K562 (cell line): ENCODE measurements at regions not wholly inside any gene's neighbourhood (a gene's known extent, or its start where the extent isn't known, plus 50 kb on each side); places are given as distances from the start of the nearest gene placed in this dataset.
A peak's percentile ranks its signal among the peaks of the same experiment; 100 is the strongest.

Source experiments
- EHMT2 ChIP-seq: fragments of 450-650 bp; IDR thresholded peaks from 2 replicates; pipeline ENCODE4 v1.6.1; 2018; ENCODE audit warnings: antibody characterized with exemption
- GTF2A2 ChIP-seq: IDR thresholded peaks from 2 replicates; pipeline ENCODE4 v1.6.1; 2016; ENCODE audit warnings: mild to moderate bottlenecking, missing genetic modification characterization, missing compliant biosample characterization
- KHSRP ChIP-seq: fragments of 450-650 bp; IDR thresholded peaks from 2 replicates; pipeline ENCODE4 v1.6.1; 2017
- MIER1 ChIP-seq: fragments of 450-650 bp; IDR thresholded peaks from 2 replicates; pipeline ENCODE4 v1.6.1; 2016; ENCODE audit warnings: antibody characterized with exemption, mild to moderate bottlenecking, low read depth
- NCOR1 ChIP-seq: fragments of 450-650 bp; IDR thresholded peaks from 2 replicates; pipeline ENCODE4 v1.6.1; 2016; ENCODE audit warnings: mild to moderate bottlenecking, moderate library complexity
- POLR2A ChIP-seq: fragments of 450-650 bp; conservative IDR thresholded peaks from 2 replicates; pipeline ENCODE4 v1.6.1; 2016
- PPARD ChIP-seq: fragments of 250-450 bp; sonication (Bioruptor Pico); IDR thresholded peaks from 2 replicates; pipeline ENCODE4 v1.8.0; 2022; ENCODE audit warnings: inconsistent platforms, mild to moderate bottlenecking, moderate library complexity
- SUPT5H ChIP-seq: fragments of 450-650 bp; IDR thresholded peaks from 2 replicates; pipeline ENCODE4 v1.6.1; 2016
- TEAD4 ChIP-seq, 2 experiments: sonication (generic) in 1 of 2; formaldehyde crosslinking in 1 of 2; IDR thresholded peaks; 2 replicates each; pipeline versions ENCODE4 v1.6.1 to v1.8.0; 2012 to 2022; ENCODE audit warnings: borderline replicate concordance in 1 of 2, inconsistent platforms in 1 of 2, low read length in 1 of 2, mild to moderate bottlenecking in 1 of 2, missing genetic modification reagents in 1 of 2
- ZKSCAN1 ChIP-seq: fragments of 150-350 bp; IDR thresholded peaks from 2 replicates; pipeline ENCODE4 v1.6.1; 2016; ENCODE audit warnings: low read depth, low read length
- ZNF224 ChIP-seq: sonication (generic); formaldehyde crosslinking; IDR thresholded peaks from 2 replicates; pipeline ENCODE4 v1.8.0; 2022; ENCODE audit warnings: mild to moderate bottlenecking, missing genetic modification reagents
- ZNF253 ChIP-seq: fragments of 250-450 bp; sonication (Bioruptor Pico); conservative IDR thresholded peaks from 2 replicates; pipeline ENCODE4 v1.6.1; 2021; ENCODE audit warnings: mild to moderate bottlenecking
- ZNF445 ChIP-seq: fragments of 250-450 bp; sonication (Bioruptor Pico); IDR thresholded peaks from 2 replicates; pipeline ENCODE4 v1.4.0; 2020; ENCODE audit warnings: low read depth, mild to moderate bottlenecking, moderate library complexity
- ZNF699 ChIP-seq: fragments of 250-450 bp; sonication (Bioruptor Pico); IDR thresholded peaks from 2 replicates; pipeline ENCODE4 v1.8.0; 2021; ENCODE audit warnings: mild to moderate bottlenecking, moderate library complexity; ENCODE audit not compliant: insufficient replicate concordance
- TF ChIP-seq, protein P1 (sequence below): fragments of 450-650 bp; formaldehyde crosslinking; conservative IDR thresholded peaks from 2 replicates; pipeline ENCODE4 v1.4.0; 2022; ENCODE audit warnings: mild to moderate bottlenecking, missing genetic modification characterization
- TF ChIP-seq, protein P2 (sequence below): sonication (generic); formaldehyde crosslinking; IDR thresholded peaks from 2 replicates; pipeline ENCODE4 v1.8.0; 2022; ENCODE audit warnings: mild to moderate bottlenecking, missing genetic modification reagents
- TF ChIP-seq, protein P3 (sequence below), 2 experiments: fragments of 450-650 bp in 1 of 2; IDR thresholded peaks; 2 replicates each; pipeline ENCODE4 v1.6.1; 2011 to 2017; ENCODE audit warnings: low read depth in 2 of 2, antibody characterized with exemption in 1 of 2, borderline replicate concordance in 1 of 2, low read length in 1 of 2, mild to moderate bottlenecking in 1 of 2, mixed read lengths in 1 of 2; ENCODE audit not compliant: control insufficient read depth in 1 of 2
- TF ChIP-seq, protein P4 (sequence below): fragments of 450-650 bp; IDR thresholded peaks from 2 replicates; pipeline ENCODE4 v1.6.1; 2014; ENCODE audit warnings: low read depth, mild to moderate bottlenecking, moderate library complexity, borderline replicate concordance
- TF ChIP-seq, protein P5 (sequence below): fragments of 250-450 bp; sonication (Bioruptor Pico); IDR thresholded peaks from 2 replicates; pipeline ENCODE4 v1.8.0; 2021; ENCODE audit warnings: moderate library complexity, mild to moderate bottlenecking, inconsistent platforms

DNA sequence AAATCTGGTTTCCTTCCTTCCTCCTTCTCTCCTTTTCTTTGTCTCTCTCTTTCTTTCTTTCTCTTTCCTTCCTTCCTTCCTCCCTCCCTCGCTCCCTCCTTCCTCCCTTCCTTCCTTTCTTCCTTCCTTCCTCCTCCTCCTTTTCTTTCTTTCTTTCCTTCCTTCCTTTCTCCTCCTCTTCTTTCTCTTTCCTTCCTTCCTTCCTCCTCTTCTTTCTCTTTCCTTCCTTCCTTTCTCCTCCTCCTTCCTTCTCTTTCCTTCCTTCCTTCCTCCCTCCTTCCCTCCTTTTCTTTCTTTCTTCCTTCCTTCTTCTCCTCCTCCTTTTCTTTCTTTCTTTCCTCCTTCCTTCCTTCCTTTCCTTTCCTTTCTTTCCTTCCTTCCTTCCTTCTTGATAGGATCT lies 61.2 kb downstream of the VIP start (continued):
- TF ChIP-seq, protein P1, sequence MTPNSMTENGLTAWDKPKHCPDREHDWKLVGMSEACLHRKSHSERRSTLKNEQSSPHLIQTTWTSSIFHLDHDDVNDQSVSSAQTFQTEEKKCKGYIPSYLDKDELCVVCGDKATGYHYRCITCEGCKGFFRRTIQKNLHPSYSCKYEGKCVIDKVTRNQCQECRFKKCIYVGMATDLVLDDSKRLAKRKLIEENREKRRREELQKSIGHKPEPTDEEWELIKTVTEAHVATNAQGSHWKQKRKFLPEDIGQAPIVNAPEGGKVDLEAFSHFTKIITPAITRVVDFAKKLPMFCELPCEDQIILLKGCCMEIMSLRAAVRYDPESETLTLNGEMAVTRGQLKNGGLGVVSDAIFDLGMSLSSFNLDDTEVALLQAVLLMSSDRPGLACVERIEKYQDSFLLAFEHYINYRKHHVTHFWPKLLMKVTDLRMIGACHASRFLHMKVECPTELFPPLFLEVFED (CRISPR knock-in tag) = peak; percentile 92
- TF ChIP-seq KHSRP = no peak
- no peak for TF ChIP-seq MIER1
- TF ChIP-seq SUPT5H = peak; percentile 52
- no peak for TF ChIP-seq ZNF445 (CRISPR knock-in tag)
- TF ChIP-seq PPARD (CRISPR knock-in tag) = no peak
- no peak for TF ChIP-seq TEAD4 (IDR thresholded peaks at IDR 0.05; ENCODE audit: low read length)
- no peak for TF ChIP-seq TEAD4 (CRISPR knock-in tag; IDR thresholded peaks at IDR 0.05; ENCODE audit: borderline replicate concordance)
- TF ChIP-seq, protein P2, sequence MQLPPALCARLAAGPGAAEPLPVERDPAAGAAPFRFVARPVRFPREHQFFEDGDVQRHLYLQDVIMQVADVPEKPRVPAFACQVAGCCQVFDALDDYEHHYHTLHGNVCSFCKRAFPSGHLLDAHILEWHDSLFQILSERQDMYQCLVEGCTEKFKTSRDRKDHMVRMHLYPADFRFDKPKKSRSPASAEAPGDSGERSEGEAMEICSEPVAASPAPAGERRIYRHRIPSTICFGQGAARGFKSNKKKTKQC (CRISPR knock-in tag) = no peak
- TF ChIP-seq, protein P3, sequence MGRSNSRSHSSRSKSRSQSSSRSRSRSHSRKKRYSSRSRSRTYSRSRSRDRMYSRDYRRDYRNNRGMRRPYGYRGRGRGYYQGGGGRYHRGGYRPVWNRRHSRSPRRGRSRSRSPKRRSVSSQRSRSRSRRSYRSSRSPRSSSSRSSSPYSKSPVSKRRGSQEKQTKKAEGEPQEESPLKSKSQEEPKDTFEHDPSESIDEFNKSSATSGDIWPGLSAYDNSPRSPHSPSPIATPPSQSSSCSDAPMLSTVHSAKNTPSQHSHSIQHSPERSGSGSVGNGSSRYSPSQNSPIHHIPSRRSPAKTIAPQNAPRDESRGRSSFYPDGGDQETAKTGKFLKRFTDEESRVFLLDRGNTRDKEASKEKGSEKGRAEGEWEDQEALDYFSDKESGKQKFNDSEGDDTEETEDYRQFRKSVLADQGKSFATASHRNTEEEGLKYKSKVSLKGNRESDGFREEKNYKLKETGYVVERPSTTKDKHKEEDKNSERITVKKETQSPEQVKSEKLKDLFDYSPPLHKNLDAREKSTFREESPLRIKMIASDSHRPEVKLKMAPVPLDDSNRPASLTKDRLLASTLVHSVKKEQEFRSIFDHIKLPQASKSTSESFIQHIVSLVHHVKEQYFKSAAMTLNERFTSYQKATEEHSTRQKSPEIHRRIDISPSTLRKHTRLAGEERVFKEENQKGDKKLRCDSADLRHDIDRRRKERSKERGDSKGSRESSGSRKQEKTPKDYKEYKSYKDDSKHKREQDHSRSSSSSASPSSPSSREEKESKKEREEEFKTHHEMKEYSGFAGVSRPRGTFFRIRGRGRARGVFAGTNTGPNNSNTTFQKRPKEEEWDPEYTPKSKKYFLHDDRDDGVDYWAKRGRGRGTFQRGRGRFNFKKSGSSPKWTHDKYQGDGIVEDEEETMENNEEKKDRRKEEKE (IDR thresholded peaks at IDR 0.05; ENCODE audit: borderline replicate concordance in 1 of 2, control insufficient read depth in 1 of 2, low read depth in 2 of 2, low read length in 1 of 2) = peak in 1 of 2 experiments; percentile 41; a peak in 1 of 4 replicates
- TF ChIP-seq EHMT2 = 0 out of 2 replicates have a peak, but pooled peaks have one; percentile 25
- TF ChIP-seq ZNF253 (CRISPR knock-in tag) = no peak
- no peak for TF ChIP-seq ZKSCAN1
- TF ChIP-seq NCOR1 = no peak
- TF ChIP-seq GTF2A2 = no peak
- TF ChIP-seq, protein P4, sequence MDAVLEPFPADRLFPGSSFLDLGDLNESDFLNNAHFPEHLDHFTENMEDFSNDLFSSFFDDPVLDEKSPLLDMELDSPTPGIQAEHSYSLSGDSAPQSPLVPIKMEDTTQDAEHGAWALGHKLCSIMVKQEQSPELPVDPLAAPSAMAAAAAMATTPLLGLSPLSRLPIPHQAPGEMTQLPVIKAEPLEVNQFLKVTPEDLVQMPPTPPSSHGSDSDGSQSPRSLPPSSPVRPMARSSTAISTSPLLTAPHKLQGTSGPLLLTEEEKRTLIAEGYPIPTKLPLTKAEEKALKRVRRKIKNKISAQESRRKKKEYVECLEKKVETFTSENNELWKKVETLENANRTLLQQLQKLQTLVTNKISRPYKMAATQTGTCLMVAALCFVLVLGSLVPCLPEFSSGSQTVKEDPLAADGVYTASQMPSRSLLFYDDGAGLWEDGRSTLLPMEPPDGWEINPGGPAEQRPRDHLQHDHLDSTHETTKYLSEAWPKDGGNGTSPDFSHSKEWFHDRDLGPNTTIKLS = no peak
- TF ChIP-seq ZNF224 (CRISPR knock-in tag) = no peak
- no peak for TF ChIP-seq ZNF699 (CRISPR knock-in tag)
- TF ChIP-seq, protein P5, sequence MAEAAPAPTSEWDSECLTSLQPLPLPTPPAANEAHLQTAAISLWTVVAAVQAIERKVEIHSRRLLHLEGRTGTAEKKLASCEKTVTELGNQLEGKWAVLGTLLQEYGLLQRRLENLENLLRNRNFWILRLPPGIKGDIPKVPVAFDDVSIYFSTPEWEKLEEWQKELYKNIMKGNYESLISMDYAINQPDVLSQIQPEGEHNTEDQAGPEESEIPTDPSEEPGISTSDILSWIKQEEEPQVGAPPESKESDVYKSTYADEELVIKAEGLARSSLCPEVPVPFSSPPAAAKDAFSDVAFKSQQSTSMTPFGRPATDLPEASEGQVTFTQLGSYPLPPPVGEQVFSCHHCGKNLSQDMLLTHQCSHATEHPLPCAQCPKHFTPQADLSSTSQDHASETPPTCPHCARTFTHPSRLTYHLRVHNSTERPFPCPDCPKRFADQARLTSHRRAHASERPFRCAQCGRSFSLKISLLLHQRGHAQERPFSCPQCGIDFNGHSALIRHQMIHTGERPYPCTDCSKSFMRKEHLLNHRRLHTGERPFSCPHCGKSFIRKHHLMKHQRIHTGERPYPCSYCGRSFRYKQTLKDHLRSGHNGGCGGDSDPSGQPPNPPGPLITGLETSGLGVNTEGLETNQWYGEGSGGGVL (CRISPR knock-in tag) = no peak
- peak; percentile 40 for TF ChIP-seq POLR2A
